OCI-LY7 (cell line): ENCODE measurements at regions not wholly inside any gene's neighbourhood (a gene's known extent, or its start where the extent isn't known, plus 50 kb on each side); places are given as distances from the start of the nearest gene placed in this dataset.

Experiments
- BruUV-seq: library from RNA; stranded (reverse); fragments of 400-500 nt; replicated peaks from 2 replicates; lab custom pipeline; 2021; lab: Mats Ljungman, UMichigan
- CTCF ChIA-PET: fragments of 300-600 bp; sonication (Branson Sonifier 250); formaldehyde crosslinking; loops from one replicate; lab custom pipeline; 2022; ENCODE audit warnings: antibody characterized with exemption; ENCODE audit not compliant: unreplicated experiment; lab: Charles Lee
- POLR2A ChIA-PET: fragments of 300-600 bp; sonication (Branson Sonifier 250); formaldehyde crosslinking; loops from one replicate; lab custom pipeline; 2022; ENCODE audit warnings: antibody characterized with exemption; lab: Charles Lee
- DNase-seq: peaks from one replicate; pipeline ENCODE4 v3.0.0-alpha.2; 2015; ENCODE audit warnings: low spot score
- H2AFZ ChIP-seq: fragments of 200-600 bp; sonication (generic), shearing (Covaris generic); 2 replicates; pipeline ENCODE4 v1.6.1; 2014; ENCODE audit warnings: mild to moderate bottlenecking, antibody characterized with exemption, low read length, moderate library complexity
- H3K27ac ChIP-seq: fragments of 200-600 bp; sonication (generic); 2 replicates; pipeline ENCODE4 v1.5.1; 2014; ENCODE audit warnings: mixed run types, low read depth, mild to moderate bottlenecking, moderate library complexity, low read length, inconsistent platforms; ENCODE audit not compliant: poor library complexity, severe bottlenecking
- H3K36me3 ChIP-seq: fragments of 200-600 bp; sonication (generic); 2 replicates; pipeline ENCODE4 v1.6.1; 2014; ENCODE audit warnings: mild to moderate bottlenecking, antibody characterized with exemption, low read length, moderate library complexity, mixed read lengths; ENCODE audit not compliant: insufficient read depth
- H3K4me1 ChIP-seq: fragments of 200-600 bp; sonication (generic); 2 replicates; pipeline ENCODE4 v1.5.1; 2014; ENCODE audit warnings: mild to moderate bottlenecking, low read length; ENCODE audit not compliant: insufficient read depth, poor library complexity, severe bottlenecking
- H3K4me2 ChIP-seq: fragments of 200-600 bp; sonication (generic); 2 replicates; pipeline ENCODE4 v1.6.1; 2014; ENCODE audit warnings: mild to moderate bottlenecking, low read length
- H3K4me3 ChIP-seq: fragments of 200-600 bp; sonication (generic); 2 replicates; pipeline ENCODE4 v1.5.1; 2014; ENCODE audit warnings: mild to moderate bottlenecking, low read depth, low read length; ENCODE audit not compliant: poor library complexity, severe bottlenecking
- H3K79me2 ChIP-seq: fragments of 200-600 bp; sonication (generic); 2 replicates; pipeline ENCODE4 v1.6.1; 2016; ENCODE audit warnings: low read depth, mild to moderate bottlenecking, low read length, moderate library complexity, mixed read lengths; ENCODE audit not compliant: insufficient read depth
- H3K9me2 ChIP-seq: fragments of 200-600 bp; sonication (generic); 2 replicates; pipeline ENCODE4 v1.6.1; 2016; ENCODE audit warnings: mild to moderate bottlenecking, low read length, mixed read lengths; ENCODE audit not compliant: insufficient read depth
- H3K9me3 ChIP-seq: fragments of 200-600 bp; sonication (generic); 2 replicates; pipeline ENCODE4 v1.6.1; 2014; ENCODE audit warnings: mild to moderate bottlenecking, mixed run types, low read length, mixed read lengths
- H4K20me1 ChIP-seq: fragments of 200-600 bp; sonication (generic); 2 replicates; pipeline ENCODE4 v1.6.1; 2014; ENCODE audit warnings: mild to moderate bottlenecking, antibody characterized with exemption, low read length, moderate library complexity, mixed read lengths; ENCODE audit not compliant: insufficient read depth
- CTCF ChIP-seq: fragments of 200-600 bp; sonication (generic); conservative IDR thresholded peaks from 2 replicates; pipeline ENCODE4 v1.5.1; 2014; ENCODE audit warnings: mild to moderate bottlenecking, antibody characterized with exemption, low read length, moderate library complexity, mixed read lengths
- EZH2phosphoT487 ChIP-seq: fragments of 200-600 bp; sonication (generic); IDR thresholded peaks from 2 replicates; pipeline ENCODE4 v1.6.1; 2018; ENCODE audit warnings: low read depth, borderline replicate concordance, mild to moderate bottlenecking, mixed run types, antibody characterized with exemption, low read length, moderate library complexity, mixed read lengths
- intact Hi-C: fragments of 100-400 bp; cut with micrococcal nuclease; formaldehyde crosslinking; loops from one replicate; pipeline ENCODE4 v1.10.0; 2022; ENCODE audit not compliant: unreplicated experiment

- H3K9me3 ChIP-seq: no peaks in the 10 kb centered on the region
- CTCF ChIA-PET: no interaction called here
Measured at GRCh38 chr2:149725234-149725633, 137.7 kb upstream of the MMADHC start.

GRCh38 chr2:149724091-149724490, 136.5 kb upstream of the MMADHC start:
- Histone ChIP-seq H3K4me2 (no peak overlapping the region), H3K36me3 (no peaks in the 10 kb centered on the region), H3K79me2 (no peaks in the 10 kb centered on the region), H3K4me1 (no peaks in the 10 kb centered on the region), H3K27ac (no peak overlapping the region), H2AFZ (no peak overlapping the region), H3K9me3 (no peaks in the 10 kb centered on the region), H4K20me1 (no peaks in the 10 kb centered on the region), H3K4me3 (no peak overlapping the region), H3K9me2 (no peaks in the 10 kb centered on the region)
- TF ChIP-seq EZH2phosphoT487: no peak
- no peak for TF ChIP-seq CTCF
- POLR2A ChIA-PET: interaction anchor here (0.9 kb wide), 1 partner anchor 34 kb away, joined by 3 read pairs; no protein-coding TSS in a partner anchor
- CTCF ChIA-PET: no interaction called here
- intact Hi-C loops: no loop called here
- no peak for DNase-seq
- no TSS peak for BruUV-seq

More at GRCh38 chr2:149725234-149725633, 137.7 kb upstream of the MMADHC start:
- no peak for TF ChIP-seq CTCF
- TF ChIP-seq EZH2phosphoT487: no peak
- Histone ChIP-seq H4K20me1 (no peaks in the 10 kb centered on the region), H3K4me3 (no peak overlapping the region), H2AFZ (no peak overlapping the region), H3K36me3 (no peaks in the 10 kb centered on the region), H3K4me2 (no peak overlapping the region), H3K27ac (no peak overlapping the region), H3K9me2 (no peaks in the 10 kb centered on the region), H3K79me2 (no peaks in the 10 kb centered on the region), H3K4me1 (no peaks in the 10 kb centered on the region)
- intact Hi-C loops: no loop called here
- no peak for DNase-seq
- POLR2A ChIA-PET: interaction anchor here (0.6 kb wide), 1 partner anchor 95 kb away, joined by 3 read pairs; no protein-coding TSS in a partner anchor
- BruUV-seq: no TSS peak

GRCh38 chr2:149720615-149721014, 133.0 kb upstream of the MMADHC start:
- Histone ChIP-seq H2AFZ (no peak overlapping the region), H3K4me1 (no peaks in the 10 kb centered on the region), H3K27ac (no peak overlapping the region), H3K4me2 (no peak overlapping the region), H3K9me2 (no peaks in the 10 kb centered on the region), H4K20me1 (no peaks in the 10 kb centered on the region), H3K79me2 (no peaks in the 10 kb centered on the region), H3K9me3 (no peaks in the 10 kb centered on the region), H3K36me3 (no peaks in the 10 kb centered on the region), H3K4me3 (no peak overlapping the region)
- intact Hi-C loops: no loop called here
- CTCF ChIA-PET: no interaction called here
- no TSS peak for BruUV-seq
- no peak for DNase-seq
- POLR2A ChIA-PET: interaction anchor here (0.6 kb wide), 1 partner anchor 76 kb away, joined by 3 read pairs; no protein-coding TSS in a partner anchor
- TF ChIP-seq EZH2phosphoT487: no peak
- TF ChIP-seq CTCF: no peak
